Ishikawa (cell line): ENCODE measurements at regions not wholly inside any gene's neighbourhood (a gene's known extent, or its start where the extent isn't known, plus 50 kb on each side); places are given as distances from the start of the nearest gene placed in this dataset.

Experiments
- CEBPB ChIP-seq: IDR thresholded peaks from 2 replicates; pipeline ENCODE4 v1.6.1; 2012
- EP300 ChIP-seq: IDR thresholded peaks from 2 replicates; pipeline ENCODE4 v1.6.1; 2012; ENCODE audit warnings: borderline replicate concordance
- MAX ChIP-seq: IDR thresholded peaks from 2 replicates; pipeline ENCODE4 v1.6.1; 2012
- NFIC ChIP-seq: IDR thresholded peaks from 2 replicates; pipeline ENCODE4 v1.6.1; 2012
- RAD21 ChIP-seq: IDR thresholded peaks from 2 replicates; pipeline ENCODE4 v1.6.1; 2012; ENCODE audit warnings: low read depth
- REST ChIP-seq: IDR thresholded peaks from 2 replicates; pipeline ENCODE4 v1.6.1; 2012; ENCODE audit warnings: low read depth, mild to moderate bottlenecking
- TCF12 ChIP-seq: IDR thresholded peaks from 2 replicates; pipeline ENCODE4 v1.6.1; 2012; ENCODE audit warnings: low read depth
- ZBTB7A ChIP-seq: IDR thresholded peaks from 2 replicates; pipeline ENCODE4 v1.6.1; 2012; ENCODE audit warnings: low read depth

- no peak for TF ChIP-seq REST
- no peak for TF ChIP-seq CEBPB
- TF ChIP-seq RAD21, result no peak
- TF ChIP-seq NFIC, result no peak
- no peak for TF ChIP-seq TCF12
- TF ChIP-seq MAX, result no peak
- no peak for TF ChIP-seq ZBTB7A
- TF ChIP-seq EP300, result no peak
Measured at GRCh38 chr17:72528683-72529082, 407.9 kb downstream of the SOX9 start.
